SK-N-DZ (cell line): ENCODE measurements at regions not wholly inside any gene's neighbourhood (a gene's known extent, or its start where the extent isn't known, plus 50 kb on each side); places are given as distances from the start of the nearest gene placed in this dataset.

Source experiments
- DNase-seq: peaks from one replicate; pipeline ENCODE4 v3.0.0-alpha.2; 2015; ENCODE audit warnings: low spot score

DNA sequence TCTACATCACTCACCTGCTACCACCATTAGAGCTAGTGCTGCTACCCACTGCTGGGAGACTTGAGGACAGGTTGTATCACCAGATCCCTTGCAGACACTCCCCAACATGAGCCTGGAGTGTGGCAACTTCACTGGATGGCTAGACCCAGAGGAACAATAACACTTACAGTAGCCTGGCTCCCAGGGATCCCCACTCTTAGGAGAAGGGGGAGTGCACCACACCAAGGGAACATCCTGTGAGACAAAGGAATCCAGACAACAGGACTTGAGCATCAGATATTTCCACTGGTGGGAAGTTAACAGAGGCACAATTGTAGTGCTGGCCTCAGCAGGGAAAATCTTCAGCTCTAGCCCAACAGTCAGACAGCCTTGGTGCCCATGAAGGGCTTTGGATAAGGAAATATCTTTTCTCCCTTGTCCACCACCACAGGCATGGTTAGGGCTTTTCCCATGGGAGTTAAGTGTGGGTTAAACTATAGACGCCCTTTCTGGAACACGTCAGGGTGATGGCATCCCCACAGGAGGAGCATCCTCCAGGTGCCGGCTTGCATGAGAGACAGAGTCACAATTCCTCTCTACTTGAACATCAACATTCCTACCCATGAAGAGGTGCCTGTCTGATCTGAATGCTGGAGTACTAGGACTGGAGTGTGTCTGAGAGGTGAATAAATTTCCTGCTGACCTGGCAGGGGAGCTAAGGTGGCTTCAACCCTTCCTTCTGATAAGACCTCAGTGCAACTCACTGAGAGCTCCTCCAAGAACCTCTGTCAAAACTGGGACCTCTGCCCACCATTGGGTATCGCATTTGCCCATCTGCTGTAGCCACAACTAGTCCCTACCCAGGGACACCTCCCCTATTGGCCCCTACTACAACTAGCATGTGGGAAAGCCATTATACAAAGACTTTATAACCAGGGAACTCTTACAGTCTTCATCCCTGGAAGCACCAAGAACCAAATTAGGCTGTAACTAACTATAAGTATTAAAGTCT lies 55.4 kb upstream of the SIRPG start:
- no peak for DNase-seq

DNA sequence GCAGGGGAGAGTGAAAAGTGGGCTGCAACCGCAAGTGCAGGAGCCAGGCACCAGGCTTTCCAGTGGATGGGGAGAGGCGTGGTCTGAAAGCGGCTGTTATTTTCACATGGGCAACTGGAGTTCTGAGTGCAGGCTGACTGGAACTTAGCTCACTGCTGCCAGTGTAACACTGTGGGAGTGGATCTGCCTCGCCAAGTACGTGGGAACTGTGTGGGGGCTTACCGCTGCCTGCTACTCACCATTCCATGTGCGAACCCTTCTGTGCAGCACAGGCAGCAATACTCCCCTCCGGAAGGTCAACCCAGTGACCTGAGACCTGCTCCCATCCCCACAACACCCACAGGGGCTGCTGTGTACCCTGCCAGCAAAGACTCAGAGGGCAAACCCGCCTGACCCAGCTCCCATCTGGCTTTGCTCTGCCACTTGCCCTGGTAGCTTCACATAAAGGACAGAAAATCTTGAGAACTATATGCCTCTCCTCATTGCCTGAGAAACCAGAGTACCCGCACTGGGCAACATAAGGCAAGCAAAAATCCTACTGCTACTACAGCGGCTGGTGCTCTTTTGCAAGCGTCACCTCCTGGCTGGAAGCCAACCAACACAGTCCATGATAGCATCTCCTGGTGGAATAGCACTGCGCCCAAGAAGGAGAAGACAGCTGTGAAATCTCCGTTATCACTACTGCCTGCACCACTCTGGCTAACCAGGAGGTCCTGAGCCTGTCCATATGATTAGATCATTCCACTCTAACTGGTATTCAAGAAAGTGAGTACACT lies 54.4 kb upstream of the SIRPG start:
- DNase-seq, result peak; percentile 19

- no peak for DNase-seq
These were observed 53.7 kb upstream of the SIRPG start for GRCh38 chr20:1711266-1711665.

GRCh38 chr20:1710484-1710883 lies 52.9 kb upstream of the SIRPG start:
- no peak for DNase-seq

- no peak for DNase-seq
These were observed 50.2 kb upstream of the SIRPG start for GRCh38 chr20:1707588-1708449.
